Activated CD8-positive, alpha-beta memory T cell treated with anti-CD3 and anti-CD28 coated beads for 36 hours (primary cell): ENCODE measurements at regions not wholly inside any gene's neighbourhood (a gene's known extent, or its start where the extent isn't known, plus 50 kb on each side); places are given as distances from the start of the nearest gene placed in this dataset.

Experiments
- CTCF ChIA-PET: fragments of 350-600 bp; sonication (Branson Sonifier 250); formaldehyde crosslinking; loops from one replicate; lab custom pipeline; 2021; ENCODE audit warnings: antibody characterized with exemption; lab: Charles Lee
- POLR2A ChIA-PET: fragments of 350-600 bp; sonication (Branson Sonifier 250); formaldehyde crosslinking; loops from one replicate; lab custom pipeline; 2021; ENCODE audit warnings: antibody characterized with exemption; lab: Charles Lee

- CTCF ChIA-PET: no interaction called here
Observed at GRCh38 chr9:115207003-115207836, 89.3 kb upstream of the TNC start.

GRCh38 chr9:115208501-115208900 is 90.5 kb upstream of the TNC start:
- POLR2A ChIA-PET: no interaction called here

More at GRCh38 chr9:115207003-115207836, 89.3 kb upstream of the TNC start:
- POLR2A ChIA-PET: interaction anchor here (0.6 kb wide), 1 partner anchor 143 kb away, joined by 3 read pairs; no protein-coding TSS in a partner anchor

GRCh38 chr9:115209601-115210306 is 91.8 kb upstream of the TNC start:
- POLR2A ChIA-PET: no interaction called here
- CTCF ChIA-PET: no interaction called here

More at GRCh38 chr9:115208501-115208900, 90.5 kb upstream of the TNC start:
- CTCF ChIA-PET: no interaction called here

GRCh38 chr9:115210699-115211098 is 92.7 kb upstream of the TNC start:
- ChIA-PET POLR2A (no interaction called here), CTCF (no interaction called here)

GRCh38 chr9:115211413-115212124 is 93.6 kb upstream of the TNC start:
- ChIA-PET POLR2A (no interaction called here), CTCF (no interaction called here)

- CTCF ChIA-PET: no interaction called here
- POLR2A ChIA-PET: no interaction called here
Observed at GRCh38 chr9:115212125-115212605, 94.2 kb upstream of the TNC start.

GRCh38 chr9:115212832-115213231 is 94.9 kb upstream of the TNC start:
- CTCF ChIA-PET: no interaction called here
- POLR2A ChIA-PET: no interaction called here

GRCh38 chr9:115213818-115214334 is 95.9 kb upstream of the TNC start:
- POLR2A ChIA-PET: no interaction called here
- CTCF ChIA-PET: no interaction called here

- POLR2A ChIA-PET: no interaction called here
- CTCF ChIA-PET: no interaction called here
Observed at GRCh38 chr9:115216873-115217272, 98.9 kb upstream of the TNC start.

GRCh38 chr9:115220319-115221005 is 102.5 kb upstream of the TNC start:
- ChIA-PET CTCF (interaction anchor here (0.6 to 0.7 kb wide), 2 partner anchors 647 to 701 kb away, joined by 3 to 4 read pairs; no protein-coding TSS in a partner anchor), POLR2A (no interaction called here)

GRCh38 chr9:115223471-115223870 is 105.5 kb upstream of the TNC start:
- CTCF ChIA-PET: no interaction called here
- POLR2A ChIA-PET: no interaction called here

- ChIA-PET CTCF (no interaction called here), POLR2A (no interaction called here)
Observed at GRCh38 chr9:115225459-115226116, 107.6 kb upstream of the TNC start.

GRCh38 chr9:115226152-115226551 is 108.2 kb upstream of the TNC start:
- ChIA-PET CTCF (no interaction called here), POLR2A (no interaction called here)

- ChIA-PET CTCF (no interaction called here), POLR2A (no interaction called here)
Observed at GRCh38 chr9:115229496-115229895, 111.5 kb upstream of the TNC start.

- POLR2A ChIA-PET: no interaction called here
- CTCF ChIA-PET: no interaction called here
Observed at GRCh38 chr9:115230924-115231515, 113.1 kb upstream of the TNC start.

- ChIA-PET CTCF (interaction anchor here (1.0 kb wide), 1 partner anchor 9 kb away, joined by 3 read pairs; no protein-coding TSS in a partner anchor), POLR2A (no interaction called here)
Observed at GRCh38 chr9:115232181-115232774, 114.3 kb upstream of the TNC start.

GRCh38 chr9:115234094-115234493 is 116.1 kb upstream of the TNC start:
- ChIA-PET CTCF (no interaction called here), POLR2A (no interaction called here)

GRCh38 chr9:115235221-115235620 is 117.3 kb upstream of the TNC start:
- ChIA-PET POLR2A (no interaction called here), CTCF (no interaction called here)
